Activated naive CD4-positive, alpha-beta T cell treated with anti-CD3 and anti-CD28 coated beads, Interleukin-2, amount 50 U/mL, for 72 hours (primary cell): ENCODE measurements at regions not wholly inside any gene's neighbourhood (a gene's known extent, or its start where the extent isn't known, plus 50 kb on each side); places are given as distances from the start of the nearest gene placed in this dataset.

Experiments
- ATAC-seq, 2 donors: fragments of 150-1000 bp; cut with Tn5 transposase; 2 replicates each; pipeline ENCODE4 v1.10.0; 2021; ENCODE audit warnings: mild to moderate bottlenecking in 2 of 2, moderate library complexity in 2 of 2
- DNase-seq, 2 donors: peaks; one replicate each; pipeline ENCODE4 v3.0.0; 2021 to 2022; ENCODE audit warnings: low spot score in 2 of 2
- H3K27ac Mint-ChIP-seq, 2 donors: one replicate each; pipeline ENCODE4 v1.8.0; 2022; ENCODE audit warnings: mild to moderate bottlenecking in 2 of 2, mixed read lengths in 2 of 2
- H3K36me3 Mint-ChIP-seq, 2 donors: one replicate each; pipeline ENCODE4 v1.8.0; 2022; ENCODE audit warnings: mixed read lengths in 2 of 2
- H3K9me3 Mint-ChIP-seq, 2 donors: one replicate each; pipeline ENCODE4 v1.8.0; 2022; ENCODE audit warnings: mixed read lengths in 2 of 2

- ATAC-seq, result no peak
- Mint-ChIP-seq H3K9me3 (peaks cover 7 to 8% of the 10 kb centered on the region in 2 donors), H3K27ac (no peak overlapping the region), H3K36me3 (peaks cover 0 to 7% of the 10 kb centered on the region in 2 donors)
- no peak for DNase-seq
These were observed 353.8 kb downstream of the TMEM135 start for GRCh38 chr11:87391496-87391895.

- no peak overlapping the region for H3K27ac Mint-ChIP-seq
- peaks cover 12 to 20% of the 10 kb centered on the region in 2 donors for H3K36me3 Mint-ChIP-seq
- DNase-seq (no peak), ATAC-seq (no peak)
- peaks cover 12 to 14% of the 10 kb centered on the region in 2 donors for H3K9me3 Mint-ChIP-seq
These were observed 346.5 kb downstream of the TMEM135 start for GRCh38 chr11:87384078-87384729.

GRCh38 chr11:87374038-87374807 lies 336.5 kb downstream of the TMEM135 start:
- Mint-ChIP-seq H3K36me3 (no peaks in the 10 kb centered on the region), H3K27ac (no peak overlapping the region), H3K9me3 (no peaks in the 10 kb centered on the region)
- ATAC-seq (no peak), DNase-seq (no peak)
